Keratinocyte (primary cell): ENCODE measurements at regions not wholly inside any gene's neighbourhood (a gene's known extent, or its start where the extent isn't known, plus 50 kb on each side); places are given as distances from the start of the nearest gene placed in this dataset.

Source experiments
- DNase-seq: peaks from one replicate; pipeline ENCODE4 v3.0.0-alpha.2; 2011; ENCODE audit warnings: low read depth, missing footprints, low spot score
- FAIRE-seq: peaks from 2 replicates; lab custom pipeline; 2011; peaks lifted over from hg19 to GRCh38; lab: Jason Lieb, UNC
- H2AFZ ChIP-seq: 2 replicates; pipeline ENCODE4 v1.6.0; 2012; ENCODE audit warnings: low read length, control low read depth, inconsistent platforms; ENCODE audit not compliant: control insufficient read depth
- H3K27ac ChIP-seq: 2 replicates; pipeline ENCODE4 v1.5.1; 2011; ENCODE audit warnings: low read length; ENCODE audit not compliant: control insufficient read depth, insufficient read depth
- H3K27me3 ChIP-seq: 3 replicates; pipeline ENCODE4 v1.6.0; 2011; ENCODE audit warnings: low read length; ENCODE audit not compliant: control insufficient read depth, insufficient read depth; ENCODE audit errors: extremely low read depth
- H3K36me3 ChIP-seq, 2 experiments: 2 replicates in 1 of 2; 3 replicates in 1 of 2; pipeline ENCODE4 v1.5.1; 2011; ENCODE audit warnings: low read length in 2 of 2, mild to moderate bottlenecking in 1 of 2; ENCODE audit not compliant: control insufficient read depth in 2 of 2, insufficient read depth in 2 of 2; ENCODE audit errors: extremely low read depth in 1 of 2
- H3K4me1 ChIP-seq: 3 replicates; pipeline ENCODE4 v1.5.1; 2011; ENCODE audit warnings: low read length; ENCODE audit not compliant: control insufficient read depth, insufficient read depth; ENCODE audit errors: extremely low read depth
- H3K4me2 ChIP-seq: 3 replicates; pipeline ENCODE4 v1.6.0; 2011; ENCODE audit warnings: low read depth, low read length; ENCODE audit not compliant: control insufficient read depth, insufficient read depth; ENCODE audit errors: extremely low read depth
- H3K4me3 ChIP-seq, 3 experiments: fragments of 200-600 bp in 1 of 3; sonication (generic) in 1 of 3; 2 replicates in 2 of 3; 3 replicates in 1 of 3; pipeline ENCODE4 v1.5.1; 2011 to 2016; ENCODE audit warnings: low read length in 3 of 3, mild to moderate bottlenecking in 3 of 3, control low read depth in 2 of 3, inconsistent platforms in 1 of 3, low read depth in 1 of 3, mixed read lengths in 1 of 3, mixed run types in 1 of 3, moderate library complexity in 1 of 3; ENCODE audit not compliant: control insufficient read depth in 2 of 3, insufficient read depth in 2 of 3; ENCODE audit errors: extremely low read depth in 1 of 3
- H3K79me2 ChIP-seq: 2 replicates; pipeline ENCODE4 v1.6.0; 2012; ENCODE audit warnings: low read length; ENCODE audit not compliant: control insufficient read depth, insufficient read depth
- H3K9ac ChIP-seq: 3 replicates; pipeline ENCODE4 v1.6.0; 2011; ENCODE audit warnings: low read length; ENCODE audit not compliant: control insufficient read depth, insufficient read depth; ENCODE audit errors: extremely low read depth
- H3K9me1 ChIP-seq: 3 replicates; pipeline ENCODE4 v1.6.0; 2011; ENCODE audit warnings: low read length; ENCODE audit not compliant: control insufficient read depth, insufficient read depth; ENCODE audit errors: extremely low read depth
- H3K9me3 ChIP-seq: 2 replicates; pipeline ENCODE4 v1.5.1; 2012; ENCODE audit warnings: low read depth, low read length; ENCODE audit not compliant: control insufficient read depth
- H4K20me1 ChIP-seq: 3 replicates; pipeline ENCODE4 v1.6.0; 2011; ENCODE audit warnings: low read length; ENCODE audit not compliant: control insufficient read depth, insufficient read depth; ENCODE audit errors: extremely low read depth
- CTCF ChIP-seq, 3 experiments: IDR thresholded peaks in 1 of 3; conservative IDR thresholded peaks in 1 of 3; optimal IDR thresholded peaks in 1 of 3; 2 replicates in 2 of 3; 3 replicates in 1 of 3; pipeline versions ENCODE3 to v1.5.1; 2011; ENCODE audit warnings: low read length in 3 of 3, mild to moderate bottlenecking in 3 of 3, moderate library complexity in 2 of 3, control low read depth in 1 of 3, inconsistent platforms in 1 of 3; ENCODE audit not compliant: insufficient read depth in 2 of 3; ENCODE audit errors: extremely low read depth in 1 of 3
- EZH2 ChIP-seq: IDR thresholded peaks from one replicate; pipeline ENCODE4 v1.6.1; 2012; ENCODE audit warnings: inconsistent platforms, mild to moderate bottlenecking, low read length, moderate library complexity
- dilution Hi-C: fragments of 300-500 bp; cut with MboI; formaldehyde crosslinking; loops from one replicate; pipeline ENCODE4 v1.7.0; 2020; ENCODE audit warnings: low sequenced_read_pairs; ENCODE audit not compliant: extremely low pct_ligation_motif_present

GRCh38 chr11:111172321-111172862 lies 73.1 kb upstream of the POU2AF2 start:
- H3K9me3 ChIP-seq = no peaks in the 10 kb centered on the region
- no peak for TF ChIP-seq EZH2
- TF ChIP-seq CTCF (optimal IDR thresholded peaks at IDR 0.05 in 1 of 3, IDR thresholded peaks at IDR 0.05 in 1 of 3, conservative IDR thresholded peaks at IDR 0.05 in 1 of 3; ENCODE audit: extremely low read depth in 1 of 3, insufficient read depth in 2 of 3, low read length in 3 of 3) = no peak
- dilution Hi-C loops = no loop called here
- H3K9me1 ChIP-seq = no peaks in the 10 kb centered on the region
- H3K79me2 ChIP-seq = no peaks in the 10 kb centered on the region
- no peaks in the 10 kb centered on the region for H3K27me3 ChIP-seq
- H3K4me2 ChIP-seq = no peak overlapping the region
- H3K4me3 ChIP-seq = no peak overlapping the region
- FAIRE-seq (no peak), DNase-seq (no peak)
- H3K9ac ChIP-seq = no peak overlapping the region
- H3K27ac ChIP-seq = no peak overlapping the region
- no peak overlapping the region for H2AFZ ChIP-seq
- H3K4me1 ChIP-seq = peaks cover 3% of the 10 kb centered on the region
- H4K20me1 ChIP-seq = no peaks in the 10 kb centered on the region
- no peaks in the 10 kb centered on the region for H3K36me3 ChIP-seq

GRCh38 chr11:111170761-111171379 lies 74.7 kb upstream of the POU2AF2 start:
- DNase-seq = no peak
- H2AFZ ChIP-seq = no peak overlapping the region
- H3K4me1 ChIP-seq = peaks cover 4% of the 10 kb centered on the region
- H3K9me3 ChIP-seq = no peaks in the 10 kb centered on the region
- no peak overlapping the region for H3K27ac ChIP-seq
- TF ChIP-seq EZH2 (no peak), CTCF (optimal IDR thresholded peaks at IDR 0.05 in 1 of 3, IDR thresholded peaks at IDR 0.05 in 1 of 3, conservative IDR thresholded peaks at IDR 0.05 in 1 of 3; ENCODE audit: extremely low read depth in 1 of 3, insufficient read depth in 2 of 3, low read length in 3 of 3) (no peak)
- dilution Hi-C loops = no loop called here
- no peaks in the 10 kb centered on the region for H3K9me1 ChIP-seq
- no peak for FAIRE-seq
- H3K4me3 ChIP-seq = no peak overlapping the region
- H3K9ac ChIP-seq = no peak overlapping the region
- H3K79me2 ChIP-seq = no peaks in the 10 kb centered on the region
- no peaks in the 10 kb centered on the region for H3K36me3 ChIP-seq
- no peaks in the 10 kb centered on the region for H4K20me1 ChIP-seq
- H3K4me2 ChIP-seq = no peak overlapping the region
- H3K27me3 ChIP-seq = no peaks in the 10 kb centered on the region
